Trophoblast cell (in vitro differentiated cells and primary cell): ENCODE measurements at regions not wholly inside any gene's neighbourhood (a gene's known extent, or its start where the extent isn't known, plus 50 kb on each side); places are given as distances from the start of the nearest gene placed in this dataset.

Source experiments
- DNase-seq, 2 donors: peaks; one replicate each; pipeline ENCODE4 v3.0.0-alpha.2; 2016
- H2AFZ ChIP-seq: 2 replicates; pipeline ENCODE4 v1.6.1; 2013; ENCODE audit warnings: low read length, moderate library complexity, mild to moderate bottlenecking; ENCODE audit not compliant: insufficient read depth, poor library complexity
- H2AK5ac ChIP-seq: 2 replicates; pipeline ENCODE4 v1.6.1; 2013; ENCODE audit warnings: mild to moderate bottlenecking, low read length
- H2BK120ac ChIP-seq: 2 replicates; pipeline ENCODE4 v1.6.1; 2013; ENCODE audit warnings: low read length, mild to moderate bottlenecking, moderate library complexity; ENCODE audit not compliant: insufficient read depth, poor library complexity
- H2BK12ac ChIP-seq: 2 replicates; pipeline ENCODE4 v1.6.1; 2013; ENCODE audit warnings: mild to moderate bottlenecking, low read length, moderate library complexity
- H2BK5ac ChIP-seq: 2 replicates; pipeline ENCODE4 v1.6.1; 2013; ENCODE audit warnings: low read length, low read depth, moderate library complexity, mild to moderate bottlenecking; ENCODE audit not compliant: poor library complexity
- H3K14ac ChIP-seq: 2 replicates; pipeline ENCODE4 v1.6.1; 2013; ENCODE audit warnings: mild to moderate bottlenecking, low read length
- H3K18ac ChIP-seq: 2 replicates; pipeline ENCODE4 v1.6.1; 2013; ENCODE audit warnings: mild to moderate bottlenecking, low read length
- H3K23ac ChIP-seq: 2 replicates; pipeline ENCODE4 v1.6.1; 2013; ENCODE audit warnings: low read length
- H3K27ac ChIP-seq: 2 replicates; pipeline ENCODE4 v1.5.1; 2013; ENCODE audit warnings: low read depth, mild to moderate bottlenecking, inconsistent platforms, low read length, moderate library complexity
- H3K27me3 ChIP-seq: 2 replicates; pipeline ENCODE4 v1.6.1; 2013; ENCODE audit warnings: inconsistent platforms, mild to moderate bottlenecking, low read length, moderate library complexity; ENCODE audit not compliant: insufficient read depth
- H3K36me3 ChIP-seq, 2 experiments: 1 replicate in 1 of 2; 2 replicates in 1 of 2; pipeline ENCODE4 v1.6.1; 2013; ENCODE audit warnings: low read length in 2 of 2, mild to moderate bottlenecking in 2 of 2, moderate library complexity in 1 of 2; ENCODE audit not compliant: insufficient read depth in 2 of 2, control insufficient read depth in 1 of 2
- H3K4ac ChIP-seq: 2 replicates; pipeline ENCODE4 v1.6.1; 2013; ENCODE audit warnings: low read depth, mild to moderate bottlenecking, low read length, moderate library complexity
- H3K4me1 ChIP-seq, 2 experiments: 1 replicate in 1 of 2; 2 replicates in 1 of 2; pipeline ENCODE4 v1.6.1; 2013; ENCODE audit warnings: low read length in 2 of 2, mild to moderate bottlenecking in 2 of 2, moderate library complexity in 1 of 2; ENCODE audit not compliant: insufficient read depth in 2 of 2, control insufficient read depth in 1 of 2
- H3K4me2 ChIP-seq: 2 replicates; pipeline ENCODE4 v1.6.1; 2013; ENCODE audit warnings: inconsistent platforms, mild to moderate bottlenecking, low read length, moderate library complexity
- H3K4me3 ChIP-seq: 2 replicates; pipeline ENCODE4 v1.5.1; 2013; ENCODE audit warnings: mild to moderate bottlenecking, low read depth, low read length, inconsistent platforms
- H3K79me1 ChIP-seq: one replicate; pipeline ENCODE4 v1.6.1; 2013; ENCODE audit warnings: low read length
- H3K79me2 ChIP-seq: 2 replicates; pipeline ENCODE4 v1.6.1; 2013; ENCODE audit warnings: low read length, mild to moderate bottlenecking; ENCODE audit not compliant: control insufficient read depth, insufficient read depth, poor library complexity
- H3K9ac ChIP-seq: 2 replicates; pipeline ENCODE4 v1.6.1; 2013; ENCODE audit warnings: mild to moderate bottlenecking, low read length
- H3K9me3 ChIP-seq: 2 replicates; pipeline ENCODE4 v1.6.1; 2013; ENCODE audit warnings: low read depth, mild to moderate bottlenecking, control low read depth, inconsistent platforms, low read length; ENCODE audit not compliant: insufficient read depth
- H4K12ac ChIP-seq: 2 replicates; pipeline ENCODE4 v1.6.1; 2013; ENCODE audit warnings: low read depth, mild to moderate bottlenecking, low read length, moderate library complexity
- H4K8ac ChIP-seq: 2 replicates; pipeline ENCODE4 v1.6.1; 2013; ENCODE audit warnings: low read depth, mild to moderate bottlenecking, low read length, moderate library complexity
- H4K91ac ChIP-seq: one replicate; pipeline ENCODE4 v1.6.1; 2013; ENCODE audit warnings: low read depth, mild to moderate bottlenecking, low read length, moderate library complexity
- WGBS: extraction: QIAGEN DNeasy Blood & Tissue Kit; methylation state at CpG from one replicate; pipeline ENCODE4 v1.1.7; 2013; ENCODE audit warnings: missing lambda C conversion rate; ENCODE audit not compliant: insufficient read length, insufficient coverage; ENCODE audit errors: extremely low coverage; 5-methylcytosine and 5-hydroxymethylcytosine counted together

- Histone ChIP-seq H3K4me1 (no peaks in the 10 kb centered on the region), H3K23ac (no peak overlapping the region), H2BK12ac (no peak overlapping the region), H3K18ac (no peak overlapping the region), H3K36me3 (no peaks in the 10 kb centered on the region), H3K27ac (no peak overlapping the region), H4K12ac (no peak overlapping the region), H3K27me3 (no peaks in the 10 kb centered on the region), H3K9me3 (no peaks in the 10 kb centered on the region), H3K4ac (no peak overlapping the region), H3K4me2 (no peak overlapping the region), H2BK5ac (no peak overlapping the region), H3K14ac (no peak overlapping the region), H2BK120ac (no peak overlapping the region), H3K79me2 (no peaks in the 10 kb centered on the region), H4K8ac (no peak overlapping the region), H3K9ac (no peak overlapping the region), H3K4me3 (no peak overlapping the region), H2AFZ (no peak overlapping the region), H2AK5ac (no peak overlapping the region), H3K79me1 (no peaks in the 10 kb centered on the region), H4K91ac (no peak overlapping the region)
- WGBS, result no CpG with 5 or more reads among the region's 1 CpG
- no peak for DNase-seq
These were observed 1093.7 kb downstream of the SLC6A15 start for GRCh38 chr12:83818881-83819280.

GRCh38 chr12:83817730-83818129 lies 1094.9 kb downstream of the SLC6A15 start:
- DNase-seq, result no peak
- H2AK5ac ChIP-seq, result no peak overlapping the region

GRCh38 chr12:83808591-83808990 lies 1104.0 kb downstream of the SLC6A15 start:
- H2AFZ ChIP-seq, result no peak overlapping the region
- H3K9me3 ChIP-seq, result no peaks in the 10 kb centered on the region
- no peaks in the 10 kb centered on the region for H3K79me2 ChIP-seq
- no peak overlapping the region for H2AK5ac ChIP-seq
- H3K14ac ChIP-seq, result no peak overlapping the region
- H3K27ac ChIP-seq, result no peak overlapping the region
- no peak overlapping the region for H2BK12ac ChIP-seq
- no peaks in the 10 kb centered on the region for H3K79me1 ChIP-seq
- no peaks in the 10 kb centered on the region for H3K27me3 ChIP-seq
- no peak overlapping the region for H3K4ac ChIP-seq
- H3K23ac ChIP-seq, result no peak overlapping the region
- DNase-seq, result no peak
- no peak overlapping the region for H3K4me2 ChIP-seq
- H3K4me3 ChIP-seq, result no peak overlapping the region
- no peak overlapping the region for H3K9ac ChIP-seq
- no peak overlapping the region for H4K12ac ChIP-seq
- no peak overlapping the region for H3K18ac ChIP-seq
- no peak overlapping the region for H4K8ac ChIP-seq
- H2BK120ac ChIP-seq, result no peak overlapping the region
- no peak overlapping the region for H4K91ac ChIP-seq
- H3K36me3 ChIP-seq, result no peaks in the 10 kb centered on the region
- no peak overlapping the region for H2BK5ac ChIP-seq
- WGBS, result no CpG with 5 or more reads among the region's 3 CpGs
- no peaks in the 10 kb centered on the region for H3K4me1 ChIP-seq

More at GRCh38 chr12:83817730-83818129, 1094.9 kb downstream of the SLC6A15 start:
- Histone ChIP-seq H2BK120ac (no peak overlapping the region), H3K27ac (no peak overlapping the region), H3K4me1 (no peaks in the 10 kb centered on the region), H2AFZ (no peak overlapping the region), H2BK12ac (no peak overlapping the region), H3K9ac (no peak overlapping the region), H3K23ac (no peak overlapping the region), H2BK5ac (no peak overlapping the region), H3K36me3 (no peaks in the 10 kb centered on the region), H4K91ac (no peak overlapping the region), H4K12ac (no peak overlapping the region), H3K14ac (no peak overlapping the region), H3K79me2 (no peaks in the 10 kb centered on the region), H3K4ac (no peak overlapping the region), H3K27me3 (no peaks in the 10 kb centered on the region), H4K8ac (no peak overlapping the region), H3K4me3 (no peak overlapping the region), H3K18ac (no peak overlapping the region), H3K4me2 (no peak overlapping the region), H3K9me3 (no peaks in the 10 kb centered on the region), H3K79me1 (no peaks in the 10 kb centered on the region)
- no CpG with 5 or more reads among the region's 1 CpG for WGBS

GRCh38 chr12:83807871-83808270 lies 1104.7 kb downstream of the SLC6A15 start:
- Histone ChIP-seq H2BK120ac (no peak overlapping the region), H3K36me3 (no peaks in the 10 kb centered on the region), H3K4me3 (no peak overlapping the region), H3K9me3 (no peaks in the 10 kb centered on the region), H2AK5ac (no peak overlapping the region), H3K4me2 (no peak overlapping the region), H3K79me1 (no peaks in the 10 kb centered on the region), H4K12ac (no peak overlapping the region), H3K27ac (no peak overlapping the region), H4K91ac (no peak overlapping the region), H3K4me1 (no peaks in the 10 kb centered on the region), H3K79me2 (no peaks in the 10 kb centered on the region), H3K9ac (no peak overlapping the region), H2BK12ac (no peak overlapping the region), H2AFZ (no peak overlapping the region), H4K8ac (no peak overlapping the region), H3K4ac (no peak overlapping the region), H3K18ac (no peak overlapping the region), H3K27me3 (no peaks in the 10 kb centered on the region), H3K23ac (no peak overlapping the region), H3K14ac (no peak overlapping the region), H2BK5ac (no peak overlapping the region)
- no peak for DNase-seq
- WGBS, result no CpG with 5 or more reads among the region's 3 CpGs
